Mesenchymal stem cell (in vitro differentiated cells and primary cell): ENCODE measurements at regions not wholly inside any gene's neighbourhood (a gene's known extent, or its start where the extent isn't known, plus 50 kb on each side); places are given as distances from the start of the nearest gene placed in this dataset.

Experiments
- DNase-seq: peaks from one replicate; pipeline ENCODE4 v3.0.0-alpha.2; 2013
- H2AFZ ChIP-seq: one replicate; pipeline ENCODE4 v1.6.1; 2013; ENCODE audit warnings: low read depth, mild to moderate bottlenecking, control low read depth, inconsistent platforms, low read length, moderate library complexity
- H2AK5ac ChIP-seq: 2 replicates; pipeline ENCODE4 v1.6.1; 2013; ENCODE audit warnings: low read length, moderate library complexity, mild to moderate bottlenecking, inconsistent platforms; ENCODE audit not compliant: severe bottlenecking
- H2BK120ac ChIP-seq: one replicate; pipeline ENCODE4 v1.6.1; 2013; ENCODE audit warnings: low read depth, mild to moderate bottlenecking, inconsistent platforms, low read length, moderate library complexity
- H2BK12ac ChIP-seq, 2 experiments: one replicate each; pipeline ENCODE4 v1.6.1; 2013; ENCODE audit warnings: inconsistent platforms in 2 of 2, low read length in 2 of 2, mild to moderate bottlenecking in 2 of 2, moderate library complexity in 2 of 2, control low read depth in 1 of 2
- H2BK15ac ChIP-seq: one replicate; pipeline ENCODE4 v1.6.1; 2013; ENCODE audit warnings: mild to moderate bottlenecking, low read depth, inconsistent platforms; ENCODE audit not compliant: poor library complexity, severe bottlenecking
- H2BK5ac ChIP-seq: 2 replicates; pipeline ENCODE4 v1.6.1; 2013; ENCODE audit warnings: low read depth, mild to moderate bottlenecking, low read length, control low read depth, inconsistent platforms; ENCODE audit not compliant: poor library complexity, severe bottlenecking
- H3K14ac ChIP-seq, 2 experiments: one replicate each; pipeline ENCODE4 v1.6.1; 2013; ENCODE audit warnings: inconsistent platforms in 2 of 2, low read length in 2 of 2, control low read depth in 1 of 2, mild to moderate bottlenecking in 1 of 2, moderate library complexity in 1 of 2
- H3K18ac ChIP-seq, 2 experiments: one replicate each; pipeline ENCODE4 v1.6.1; 2013; ENCODE audit warnings: inconsistent platforms in 2 of 2, low read length in 2 of 2, control low read depth in 1 of 2, low read depth in 1 of 2, mild to moderate bottlenecking in 1 of 2
- H3K23ac ChIP-seq, 2 experiments: one replicate each; pipeline ENCODE4 v1.6.1; 2013; ENCODE audit warnings: inconsistent platforms in 2 of 2, low read length in 2 of 2, mild to moderate bottlenecking in 2 of 2, moderate library complexity in 2 of 2, control low read depth in 1 of 2
- H3K27ac ChIP-seq: 2 replicates; pipeline ENCODE4 v1.5.1; 2013; ENCODE audit warnings: mild to moderate bottlenecking, moderate library complexity, low read length, control low read depth, inconsistent platforms; ENCODE audit not compliant: poor library complexity, severe bottlenecking
- H3K27me3 ChIP-seq, 2 experiments: 2 replicates each; pipeline versions ENCODE4 v1.6.1 to v1.7.0; 2013; ENCODE audit warnings: low read length in 2 of 2, mild to moderate bottlenecking in 2 of 2, moderate library complexity in 2 of 2, control low read depth in 1 of 2, inconsistent platforms in 1 of 2; ENCODE audit not compliant: control insufficient read depth in 1 of 2, insufficient read depth in 1 of 2
- H3K36me3 ChIP-seq, 2 experiments: 2 replicates each; pipeline versions ENCODE4 v1.6.1 to v1.7.0; 2013; ENCODE audit warnings: low read length in 2 of 2, control low read depth in 1 of 2, inconsistent platforms in 1 of 2, low read depth in 1 of 2, mild to moderate bottlenecking in 1 of 2; ENCODE audit not compliant: insufficient read depth in 2 of 2, control insufficient read depth in 1 of 2
- H3K4ac ChIP-seq, 2 experiments: one replicate each; pipeline ENCODE4 v1.6.1; 2013; ENCODE audit warnings: inconsistent platforms in 2 of 2, low read length in 2 of 2, mild to moderate bottlenecking in 2 of 2, moderate library complexity in 2 of 2, control low read depth in 1 of 2, low read depth in 1 of 2
- H3K4me1 ChIP-seq: 2 replicates; pipeline ENCODE4 v1.6.1; 2013; ENCODE audit warnings: low read depth, low read length, control low read depth; ENCODE audit not compliant: control insufficient read depth, insufficient read depth
- H3K4me2 ChIP-seq: 2 replicates; pipeline ENCODE4 v1.6.1; 2013; ENCODE audit warnings: low read length, mild to moderate bottlenecking, inconsistent platforms; ENCODE audit not compliant: poor library complexity, severe bottlenecking
- H3K4me3 ChIP-seq, 2 experiments: 2 replicates each; pipeline versions ENCODE4 v1.5.1 to v1.7.0; 2013; ENCODE audit warnings: low read length in 2 of 2, mild to moderate bottlenecking in 2 of 2, control low read depth in 1 of 2, low read depth in 1 of 2; ENCODE audit not compliant: insufficient read depth in 1 of 2
- H3K79me1 ChIP-seq: replicated peaks from 2 replicates; pipeline ENCODE4 v1.6.1; 2013; ENCODE audit warnings: mild to moderate bottlenecking, control low read depth, low read length, inconsistent platforms; ENCODE audit not compliant: poor library complexity, severe bottlenecking
- H3K9ac ChIP-seq: 2 replicates; pipeline ENCODE4 v1.7.0; 2013; ENCODE audit warnings: mild to moderate bottlenecking, low read length, moderate library complexity
- H3K9me3 ChIP-seq: 2 replicates; pipeline ENCODE4 v1.7.0; 2013; ENCODE audit warnings: mild to moderate bottlenecking, low read length; ENCODE audit not compliant: control insufficient read depth
- H4K8ac ChIP-seq: one replicate; pipeline ENCODE4 v1.6.1; 2013; ENCODE audit warnings: inconsistent platforms, mild to moderate bottlenecking, low read length, moderate library complexity
- H4K91ac ChIP-seq: one replicate; pipeline ENCODE4 v1.6.1; 2013; ENCODE audit warnings: mild to moderate bottlenecking, low read length, inconsistent platforms
- WGBS: methylation state at CpG from one replicate; pipeline ENCODE4 v1.1.7; 2013; ENCODE audit warnings: mixed read lengths; 5-methylcytosine and 5-hydroxymethylcytosine counted together

GRCh38 chr11:95338430-95338991 lies 107.5 kb upstream of the SESN3 start:
- Histone ChIP-seq H2BK15ac (no peak overlapping the region), H3K14ac (no peak overlapping the region), H3K18ac (peak overlapping the region; percentile 19 to 50), H3K9ac (peak overlapping the region; percentile 81), H3K27ac (peak overlapping the region; percentile 81), H3K79me1 (no peaks in the 10 kb centered on the region), H3K4ac (peak overlapping the region in 1 of 2 experiments; percentile 96), H3K36me3 (no peaks in the 10 kb centered on the region), H2AFZ (no peak overlapping the region), H3K9me3 (no peaks in the 10 kb centered on the region), H4K8ac (no peak overlapping the region), H3K4me2 (no peak overlapping the region), H3K4me3 (peak overlapping the region in 1 of 2 experiments; percentile 3), H2BK120ac (no peak overlapping the region), H2AK5ac (peak overlapping the region; percentile 58), H4K91ac (no peak overlapping the region), H2BK12ac (peak overlapping the region; percentile 21 to 35), H3K27me3 (no peaks in the 10 kb centered on the region), H3K4me1 (peaks cover 15% of the 10 kb centered on the region), H3K23ac (no peak overlapping the region), H2BK5ac (no peak overlapping the region)
- peak; percentile 95 for DNase-seq
- WGBS = 24% methylated on average over 4 of the region's 4 CpGs

- H4K91ac ChIP-seq = peak overlapping the region; percentile 5
- H3K27ac ChIP-seq = peak overlapping the region; percentile 81
- H3K4me3 ChIP-seq = peak overlapping the region in 1 of 2 experiments; percentile 3
- H2BK5ac ChIP-seq = no peak overlapping the region
- H3K9me3 ChIP-seq = no peaks in the 10 kb centered on the region
- 71% methylated on average over 2 of the region's 2 CpGs for WGBS
- H3K27me3 ChIP-seq = no peaks in the 10 kb centered on the region
- no peak overlapping the region for H2BK15ac ChIP-seq
- peaks cover 15% of the 10 kb centered on the region for H3K4me1 ChIP-seq
- peak overlapping the region; percentile 30 to 50 for H3K18ac ChIP-seq
- H3K9ac ChIP-seq = peak overlapping the region; percentile 81
- H4K8ac ChIP-seq = peak overlapping the region; percentile 83
- H3K4me2 ChIP-seq = no peak overlapping the region
- DNase-seq = no peak
- peak overlapping the region; percentile 28 to 87 for H2BK12ac ChIP-seq
- H3K23ac ChIP-seq = no peak overlapping the region
- peak overlapping the region; percentile 58 for H2AK5ac ChIP-seq
- H3K4ac ChIP-seq = peak overlapping the region in 1 of 2 experiments; percentile 96
- H3K79me1 ChIP-seq = no peaks in the 10 kb centered on the region
- H3K14ac ChIP-seq = no peak overlapping the region
- no peak overlapping the region for H2BK120ac ChIP-seq
- no peak overlapping the region for H2AFZ ChIP-seq
- H3K36me3 ChIP-seq = no peaks in the 10 kb centered on the region
These were observed 107.0 kb upstream of the SESN3 start for GRCh38 chr11:95337972-95338429.

GRCh38 chr11:95337175-95337957 lies 106.4 kb upstream of the SESN3 start:
- H4K8ac ChIP-seq = peak overlapping the region; percentile 83
- H2AFZ ChIP-seq = no peak overlapping the region
- H3K23ac ChIP-seq = no peak overlapping the region
- DNase-seq = peak; percentile 85
- no peaks in the 10 kb centered on the region for H3K36me3 ChIP-seq
- peak overlapping the region; percentile 81 for H3K27ac ChIP-seq
- H3K4ac ChIP-seq = peak overlapping the region in 1 of 2 experiments; percentile 96
- H3K14ac ChIP-seq = no peak overlapping the region
- H2BK120ac ChIP-seq = peak overlapping the region; percentile 12
- no peaks in the 10 kb centered on the region for H3K79me1 ChIP-seq
- peak overlapping the region; percentile 30 to 50 for H3K18ac ChIP-seq
- H2BK12ac ChIP-seq = peak overlapping the region; percentile 28 to 87
- H2BK5ac ChIP-seq = no peak overlapping the region
- no peaks in the 10 kb centered on the region for H3K9me3 ChIP-seq
- H3K4me3 ChIP-seq = peak overlapping the region in 1 of 2 experiments; percentile 48
- peaks cover 15% of the 10 kb centered on the region for H3K4me1 ChIP-seq
- no peaks in the 10 kb centered on the region for H3K27me3 ChIP-seq
- WGBS = 22% methylated on average over 14 of the region's 14 CpGs
- peak overlapping the region; percentile 24 for H2AK5ac ChIP-seq
- H2BK15ac ChIP-seq = peak overlapping the region; percentile 31
- peak overlapping the region; percentile 5 for H4K91ac ChIP-seq
- H3K4me2 ChIP-seq = peak overlapping the region; percentile 3
- peak overlapping the region; percentile 81 for H3K9ac ChIP-seq

GRCh38 chr11:95335989-95336388 lies 105.0 kb upstream of the SESN3 start:
- no peak for DNase-seq
- peak overlapping the region; percentile 18 to 89 for H2BK12ac ChIP-seq
- peak overlapping the region in 1 of 2 experiments; percentile 4 for H3K4ac ChIP-seq
- peaks cover 12% of the 10 kb centered on the region for H3K4me1 ChIP-seq
- no peak overlapping the region for H2BK5ac ChIP-seq
- no peak overlapping the region for H3K23ac ChIP-seq
- peak overlapping the region; percentile 28 to 47 for H3K18ac ChIP-seq
- no peak overlapping the region for H2BK15ac ChIP-seq
- peak overlapping the region; percentile 75 for H4K91ac ChIP-seq
- no peak overlapping the region for H2BK120ac ChIP-seq
- H3K36me3 ChIP-seq = no peaks in the 10 kb centered on the region
- WGBS = 83% methylated on average over 2 of the region's 3 CpGs
- H3K4me3 ChIP-seq = no peak overlapping the region
- peak overlapping the region; percentile 39 for H2AK5ac ChIP-seq
- no peaks in the 10 kb centered on the region for H3K27me3 ChIP-seq
- peak overlapping the region; percentile 79 for H4K8ac ChIP-seq
- H2AFZ ChIP-seq = no peak overlapping the region
- no peaks in the 10 kb centered on the region for H3K9me3 ChIP-seq
- H3K79me1 ChIP-seq = no peaks in the 10 kb centered on the region
- H3K27ac ChIP-seq = no peak overlapping the region
- no peak overlapping the region for H3K4me2 ChIP-seq
- no peak overlapping the region for H3K9ac ChIP-seq
- no peak overlapping the region for H3K14ac ChIP-seq
